GM12873 (cell line): ENCODE measurements at regions not wholly inside any gene's neighbourhood (a gene's known extent, or its start where the extent isn't known, plus 50 kb on each side); places are given as distances from the start of the nearest gene placed in this dataset.

Experiments
- CTCF ChIP-seq: IDR thresholded peaks from 2 replicates; pipeline ENCODE4 v1.5.1; 2012; ENCODE audit warnings: low read depth, mild to moderate bottlenecking, moderate library complexity, low read length, control low read depth; ENCODE audit not compliant: insufficient read depth; ENCODE audit errors: missing control alignments

GRCh38 chr3:177672252-177672911 is 475.1 kb upstream of the TBL1XR1 start:
- TF ChIP-seq CTCF: no peak

- no peak for TF ChIP-seq CTCF
These were observed 476.0 kb upstream of the TBL1XR1 start for GRCh38 chr3:177673112-177673914.

- no peak for TF ChIP-seq CTCF
These were observed 476.9 kb upstream of the TBL1XR1 start for GRCh38 chr3:177674186-177674585.

GRCh38 chr3:177676148-177676547 is 478.9 kb upstream of the TBL1XR1 start:
- TF ChIP-seq CTCF: no peak

- TF ChIP-seq CTCF: no peak
These were observed 479.8 kb upstream of the TBL1XR1 start for GRCh38 chr3:177676947-177677587.

GRCh38 chr3:177679568-177680471 is 482.5 kb upstream of the TBL1XR1 start:
- TF ChIP-seq CTCF: no peak

GRCh38 chr3:177680472-177680821 is 483.2 kb upstream of the TBL1XR1 start:
- TF ChIP-seq CTCF: no peak
